Fibroblast of upper back skin (primary cell): ENCODE measurements at regions not wholly inside any gene's neighbourhood (a gene's known extent, or its start where the extent isn't known, plus 50 kb on each side); places are given as distances from the start of the nearest gene placed in this dataset.
"Not testable (repeated sequence)": the region's sequence is repeated elsewhere in the genome, so short reads cannot be mapped to it uniquely, and the experiment has no call there.

ENCODE experiments used
- DNase-seq: peaks from one replicate; pipeline ENCODE4 v3.0.0-alpha.2; 2013

GRCh38 chr4:171334549-171334948 is 478.7 kb upstream of the GALNTL6 start:
- DNase-seq, result no peak

DNA sequence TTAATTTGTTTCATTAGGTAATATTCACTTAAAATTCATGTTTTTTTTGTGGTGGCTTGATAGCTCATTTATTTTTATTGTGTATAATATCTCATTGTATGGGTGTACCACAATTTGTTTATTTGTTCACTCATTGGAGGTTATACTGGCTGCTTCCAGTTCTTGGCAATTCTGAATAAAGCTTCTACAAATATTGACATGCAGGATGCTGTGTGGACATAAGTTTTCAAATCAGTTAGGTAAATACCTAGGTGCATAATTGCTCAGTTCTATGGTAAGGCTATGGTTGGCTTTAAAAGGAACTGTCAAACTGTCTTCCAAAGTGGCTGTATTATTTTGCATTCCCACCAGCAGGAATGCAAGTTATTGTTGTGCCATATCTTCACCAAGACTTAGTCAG is 504.5 kb upstream of the GALNTL6 start:
- DNase-seq, result no peak

DNA sequence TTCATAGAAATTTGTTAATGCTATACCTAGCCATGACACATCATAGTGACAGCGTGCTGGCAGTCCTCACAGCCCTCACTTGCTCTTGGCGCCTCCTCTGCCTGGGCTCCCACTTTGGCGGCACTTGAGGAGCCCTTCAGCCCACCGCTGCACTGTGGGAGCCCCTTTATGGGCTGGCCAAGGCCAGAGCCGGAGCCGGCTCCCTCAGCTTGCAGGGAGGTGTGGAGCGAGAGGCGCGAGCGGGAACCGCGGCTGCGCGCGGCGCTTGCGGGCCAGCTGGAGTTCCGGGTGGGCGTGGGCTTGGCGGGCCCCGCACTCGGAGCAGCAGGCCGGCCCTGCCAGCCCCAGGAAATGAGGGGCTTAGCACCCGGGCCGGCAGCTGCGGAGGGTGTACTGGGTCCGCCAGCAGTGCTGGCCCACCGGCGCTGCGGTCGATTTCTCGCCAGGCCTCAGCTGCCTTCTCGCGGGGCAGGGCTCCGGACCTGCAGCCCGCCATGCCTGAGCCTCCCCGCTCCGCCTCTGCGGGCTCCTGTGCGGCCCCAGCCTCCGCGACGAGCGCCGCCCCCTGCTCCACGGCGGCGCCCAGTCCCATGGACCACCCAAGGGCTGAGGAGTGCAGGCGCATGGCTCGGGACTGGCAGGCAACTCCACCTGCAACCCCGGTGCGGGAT is 515.0 kb upstream of the GALNTL6 start:
- DNase-seq, result not testable (repeated sequence)

GRCh38 chr4:171288816-171289432 is 524.3 kb upstream of the GALNTL6 start:
- peak; percentile 0 for DNase-seq

DNA sequence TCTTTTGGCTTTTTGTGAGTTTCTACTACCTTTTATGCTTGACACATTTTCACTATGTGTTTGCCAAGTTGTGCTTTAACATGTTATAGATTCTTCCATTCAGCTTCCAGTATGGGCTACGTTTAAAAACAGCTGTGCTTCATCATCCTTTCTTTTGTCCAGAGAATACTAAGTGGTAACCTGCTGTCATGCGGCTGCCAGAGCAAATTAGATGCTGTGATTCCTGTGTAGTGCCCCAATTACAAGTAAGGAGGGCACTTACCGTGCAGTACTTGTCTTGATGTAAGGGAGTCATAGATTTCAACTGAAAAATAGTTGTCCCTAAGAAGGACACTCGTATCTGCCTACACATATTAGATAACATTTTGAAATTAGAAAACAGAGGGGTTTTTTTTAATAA is 531.8 kb upstream of the GALNTL6 start:
- no peak for DNase-seq

- DNase-seq, result no peak
These were observed 534.1 kb upstream of the GALNTL6 start for GRCh38 chr4:171279131-171279530.

- no peak for DNase-seq
These were observed 546.5 kb upstream of the GALNTL6 start for GRCh38 chr4:171266671-171267070.

DNA sequence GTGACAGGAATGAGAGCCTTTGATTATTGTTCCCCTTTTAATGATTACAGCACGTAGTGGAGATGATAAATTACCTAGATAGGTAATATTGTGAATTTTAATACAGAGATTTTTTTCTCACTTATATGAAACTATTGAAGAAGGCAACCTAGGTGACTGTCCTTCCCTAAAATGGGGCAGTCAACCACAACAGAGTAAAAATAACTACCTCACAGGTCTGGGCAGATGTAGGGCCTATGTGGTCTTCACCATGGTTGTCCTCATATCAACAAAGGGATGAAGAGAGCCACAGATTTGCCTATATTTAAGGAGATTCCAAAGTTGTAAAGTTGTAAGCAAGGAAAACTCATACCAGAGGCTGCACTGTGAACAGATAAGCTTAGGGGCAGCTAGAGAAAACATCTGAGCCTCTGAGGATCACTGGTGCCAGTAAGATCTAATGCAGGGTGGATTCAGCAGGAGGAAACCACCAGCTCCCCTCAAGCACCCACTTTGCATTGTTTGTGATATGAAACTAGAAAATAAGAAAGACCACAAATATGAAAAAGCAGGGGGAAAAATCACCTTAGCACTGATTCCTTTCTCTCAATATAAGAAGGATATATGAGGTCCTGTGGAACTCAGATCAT is 547.9 kb upstream of the GALNTL6 start:
- no peak for DNase-seq

- DNase-seq, result no peak
These were observed 557.0 kb upstream of the GALNTL6 start for GRCh38 chr4:171256223-171256622.

DNA sequence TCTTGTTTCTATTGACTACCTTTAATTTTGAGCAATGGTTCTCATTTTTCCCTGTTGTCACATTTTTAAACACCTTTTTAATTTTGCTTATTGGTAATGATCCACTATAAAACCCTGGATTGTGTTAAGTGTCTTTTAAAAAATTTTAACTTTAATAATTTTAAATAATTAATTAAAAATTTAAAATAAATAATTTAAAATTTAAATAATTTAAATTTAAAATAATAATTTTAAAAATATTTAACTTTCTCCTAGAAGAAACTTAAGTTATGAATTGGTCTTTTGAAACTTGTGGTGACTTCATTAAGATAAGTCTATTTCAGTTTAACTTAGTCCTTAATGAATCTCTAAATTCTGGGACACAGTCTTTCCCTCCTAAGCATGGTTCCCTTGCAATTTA is 566.3 kb upstream of the GALNTL6 start:
- no peak for DNase-seq

DNA sequence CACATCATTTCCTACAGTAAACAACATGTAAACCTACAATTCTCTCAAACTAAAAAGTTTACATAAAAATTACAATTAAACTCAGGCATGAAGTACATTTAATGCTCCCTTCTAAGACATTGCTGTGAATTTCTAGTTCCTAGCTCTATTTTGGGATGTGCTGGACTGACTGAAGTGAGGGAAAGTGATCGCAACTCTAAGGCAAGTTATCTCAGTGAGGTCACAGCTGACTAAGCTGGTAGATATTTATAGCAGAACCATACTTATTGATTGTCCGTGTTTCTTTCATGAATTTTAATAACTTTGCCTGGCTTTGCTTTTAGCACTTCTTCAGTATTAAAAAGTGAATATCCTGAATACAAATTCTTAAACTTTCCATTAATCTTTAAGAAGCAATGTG is 570.4 kb upstream of the GALNTL6 start:
- DNase-seq, result no peak

- DNase-seq, result no peak
These were observed 574.0 kb upstream of the GALNTL6 start for GRCh38 chr4:171239196-171239595.

GRCh38 chr4:171235521-171235920 is 577.7 kb upstream of the GALNTL6 start:
- DNase-seq, result no peak

GRCh38 chr4:171229354-171229753 is 583.9 kb upstream of the GALNTL6 start:
- not testable (repeated sequence) for DNase-seq

GRCh38 chr4:171221181-171221580 is 592.0 kb upstream of the GALNTL6 start:
- DNase-seq, result no peak

GRCh38 chr4:171203425-171203824 is 609.8 kb upstream of the GALNTL6 start:
- DNase-seq, result peak; percentile 85

- DNase-seq, result no peak
These were observed 610.3 kb upstream of the GALNTL6 start for GRCh38 chr4:171202908-171203307.

DNA sequence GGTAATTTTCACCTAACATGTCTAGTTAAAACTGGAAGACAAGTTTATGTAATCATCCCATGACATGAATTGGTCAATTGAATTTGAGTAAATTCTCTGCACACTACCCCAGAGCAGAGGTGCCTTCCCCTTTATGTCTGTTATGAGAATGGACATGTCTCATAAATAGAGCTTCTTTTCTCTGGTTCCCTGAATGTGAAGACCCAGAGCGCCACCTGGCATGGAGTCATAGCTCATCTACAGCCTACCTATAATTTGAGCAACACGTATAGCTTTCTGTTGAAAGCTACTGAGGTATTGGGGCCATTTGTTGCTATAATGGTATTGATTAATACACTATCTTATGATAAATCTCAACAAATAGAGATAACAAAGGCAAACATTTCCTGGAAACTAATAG is 626.5 kb upstream of the GALNTL6 start:
- no peak for DNase-seq

- no peak for DNase-seq
These were observed 632.1 kb upstream of the GALNTL6 start for GRCh38 chr4:171181090-171181489.

DNA sequence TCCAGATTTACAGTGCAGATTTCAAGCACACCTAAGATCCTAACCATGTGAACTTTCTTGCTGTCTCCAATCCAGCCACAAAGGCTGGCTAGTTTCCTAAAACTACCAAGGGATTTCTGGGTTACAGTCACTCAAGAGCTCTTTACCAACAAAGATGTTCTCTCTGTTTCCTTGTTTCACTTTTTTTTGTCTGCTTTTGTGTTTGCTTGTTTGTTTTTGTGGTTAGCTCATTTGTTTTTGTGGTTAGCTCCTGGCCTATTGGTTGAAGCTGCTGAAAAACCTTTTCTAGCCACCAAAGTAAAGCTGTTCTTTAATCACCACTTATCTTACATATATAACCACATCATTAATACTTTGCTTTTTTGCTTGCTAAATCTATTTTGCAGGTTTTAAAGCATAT is 642.5 kb upstream of the GALNTL6 start:
- DNase-seq, result no peak

GRCh38 chr4:171169396-171169795 is 643.8 kb upstream of the GALNTL6 start:
- no peak for DNase-seq

- no peak for DNase-seq
These were observed 650.7 kb upstream of the GALNTL6 start for GRCh38 chr4:171162478-171162877.

DNA sequence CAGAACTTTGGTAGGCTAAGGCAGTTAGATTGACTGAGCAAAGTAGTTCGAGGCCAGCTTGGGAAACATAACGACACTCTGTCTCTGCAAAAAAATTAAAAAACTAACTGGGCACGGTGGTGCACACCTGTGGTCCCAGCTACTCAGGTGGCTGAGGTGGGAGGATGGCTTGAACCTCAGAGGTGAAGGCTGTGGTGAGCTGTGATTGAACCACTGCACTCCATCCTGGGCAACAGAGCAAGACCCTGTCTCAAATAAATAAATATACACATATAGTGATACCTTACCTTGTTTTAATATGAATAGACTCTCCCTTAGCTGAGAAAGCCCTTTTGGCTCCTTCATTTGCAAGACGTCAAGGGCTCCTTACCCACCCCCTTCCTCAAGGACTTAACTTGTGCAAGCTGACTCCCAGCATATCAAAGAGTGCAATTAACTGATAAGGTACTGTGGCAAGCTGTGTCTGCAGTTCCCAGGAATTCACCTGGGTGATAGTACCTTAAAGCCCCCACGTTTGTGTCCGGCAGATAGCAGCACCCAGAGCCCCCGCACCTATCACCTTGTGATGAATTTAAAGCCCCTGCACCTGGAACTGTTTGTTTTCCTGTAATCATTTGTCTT is 655.6 kb upstream of the GALNTL6 start:
- no peak for DNase-seq

DNA sequence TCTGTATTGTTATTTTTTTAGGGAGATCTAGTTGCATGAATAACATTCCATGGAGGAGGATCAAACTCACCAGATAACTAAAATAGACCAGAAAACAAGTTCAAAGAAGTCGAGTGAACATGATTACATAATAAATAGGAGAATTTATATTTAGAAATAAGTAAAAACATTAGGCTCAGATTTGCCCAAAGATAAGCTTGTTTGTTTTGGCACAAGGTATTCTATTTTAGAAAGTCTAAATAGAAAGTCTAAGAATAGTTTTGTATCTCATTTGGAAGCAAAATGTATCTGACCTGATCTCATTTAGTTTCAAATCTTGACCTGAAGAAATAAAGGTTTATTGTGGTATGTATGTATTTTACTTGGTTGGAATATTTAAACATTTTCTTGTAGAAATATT is 670.6 kb upstream of the GALNTL6 start:
- DNase-seq, result no peak
